ENCODE measurements at regions not wholly inside any gene's neighbourhood (a gene's known extent, or its start where the extent isn't known, plus 50 kb on each side); places are given as distances from the start of the nearest gene placed in this dataset.

GRCh38 chr2:134148843-134149472 lies 104.9 kb upstream of the MGAT5 start:
- H3K79me2 ChIP-seq (ENCODE audit: control insufficient read depth, insufficient read depth, low read length), result peaks cover 70% of the 10 kb centered on the region
- no peak overlapping the region for H2AFZ ChIP-seq (ENCODE audit: control insufficient read depth, low read depth, low read length)
- H3K27ac ChIP-seq (ENCODE audit: control insufficient read depth, insufficient read depth), result peak overlapping the region; percentile 8; the same call in 1 of the 2 replicates
- H3K36me3 ChIP-seq (ENCODE audit: control insufficient read depth in 2 of 2, insufficient read depth in 2 of 2, low read length in 1 of 2), result peaks cover 4 to 6% of the 10 kb centered on the region in 2 experiments
- RAD21 ChIA-PET (ENCODE audit: unreplicated experiment), result interaction anchor here (0.7 kb wide), 1 partner anchor 1324 kb away, joined by 4 read pairs; no protein-coding TSS in a partner anchor
- H3K9ac ChIP-seq (ENCODE audit: control insufficient read depth, insufficient read depth, low read length), result no peak overlapping the region
- intact Hi-C loops (cut with micrococcal nuclease; ENCODE audit: unreplicated experiment), result no loop called here
- no peak overlapping the region for H3K4me2 ChIP-seq (ENCODE audit: control insufficient read depth, insufficient read depth)
- BruUV-seq (replicated peaks), result no TSS peak
- SMC1A ChIA-PET (ENCODE audit: uncharacterized antibody, unreplicated experiment), result interaction anchor here (0.7 to 1.6 kb wide), 7 partner anchors 20 to 69 kb away, joined by 3 to 5 read pairs (median 4); no protein-coding TSS in a partner anchor
- H3K9me3 ChIP-seq (replicated peaks; ENCODE audit: control insufficient read depth, insufficient read depth, low read length), result no peaks in the 10 kb centered on the region
- H4K20me1 ChIP-seq (ENCODE audit: control insufficient read depth, insufficient read depth), result peaks cover 5% of the 10 kb centered on the region; the same call in 1 of the 2 replicates
- no peak for FAIRE-seq
- peaks cover 39% of the 10 kb centered on the region for H3K4me1 ChIP-seq (ENCODE audit: control insufficient read depth, insufficient read depth, low read length)
- no peak overlapping the region for H3K4me3 ChIP-seq
- no peaks in the 10 kb centered on the region for H3K27me3 ChIP-seq (replicated peaks in 1 of 2; ENCODE audit: control insufficient read depth in 2 of 2, insufficient read depth in 2 of 2, low read length in 1 of 2)
- no peak for ATAC-seq
- CTCF ChIA-PET, result interaction anchor here (1.0 to 1.6 kb wide), 3 partner anchors 21 to 134 kb away, joined by 3 to 6 read pairs (median 3); no protein-coding TSS in a partner anchor
- in situ Hi-C loops (cut with MboI), result no loop called here
- TF ChIP-seq PBX3 (IDR thresholded peaks at IDR 0.05; ENCODE audit: insufficient replicate concordance, low read depth, low read length), result no peak
- TF ChIP-seq CHD1 (IDR thresholded peaks at IDR 0.05; ENCODE audit: low read depth, low read length), result no peak
- TF ChIP-seq E2F4 (IDR thresholded peaks at IDR 0.05; ENCODE audit: low read depth, low read length), result no peak
- no peak for TF ChIP-seq ZBTB33 (IDR thresholded peaks at IDR 0.05)
- no peak for TF ChIP-seq NFIC (IDR thresholded peaks at IDR 0.05; ENCODE audit: low read depth, low read length)
- TF ChIP-seq BHLHE40 (IDR thresholded peaks at IDR 0.05; ENCODE audit: borderline replicate concordance in 1 of 2, low read depth in 2 of 2, low read length in 1 of 2), result no peak
- POLR2A ChIA-PET, result interaction anchor here (0.7 to 1.0 kb wide), 3 partner anchors 24 to 785 kb away, joined by 4 to 6 read pairs (median 4); no protein-coding TSS in a partner anchor
- no peak for DNase-seq (ENCODE audit: low read depth, low spot score)
- 90% methylated on average over 6 of the region's 6 CpGs for WGBS (ENCODE audit: insufficient coverage, insufficient replicate concordance, low lambda C conversion rate, missing lambda C conversion rate)

All from GM12878 (cell line).